Loucy (cell line): ENCODE measurements at regions not wholly inside any gene's neighbourhood (a gene's known extent, or its start where the extent isn't known, plus 50 kb on each side); places are given as distances from the start of the nearest gene placed in this dataset.
"Not testable (repeated sequence)": the region's sequence is repeated elsewhere in the genome, so short reads cannot be mapped to it uniquely, and the experiment has no call there.

Experiments used
- H2AFZ ChIP-seq: fragments of 200-600 bp; sonication (generic); 2 replicates; pipeline ENCODE4 v1.6.0; 2016; ENCODE audit warnings: antibody characterized with exemption, mild to moderate bottlenecking, low read length, moderate library complexity
- H3F3A ChIP-seq: fragments of 200-600 bp; 2 replicates; pipeline ENCODE4 v1.6.0; 2016; ENCODE audit warnings: antibody characterized with exemption, low read depth, mild to moderate bottlenecking
- H3K27me3 ChIP-seq: fragments of 200-600 bp; sonication (generic); 2 replicates; pipeline ENCODE4 v1.6.1; 2014; ENCODE audit warnings: low read length, mild to moderate bottlenecking; ENCODE audit not compliant: insufficient read depth, poor library complexity, severe bottlenecking
- H3K36me3 ChIP-seq: fragments of 200-600 bp; sonication (generic); 2 replicates; pipeline ENCODE4 v1.6.1; 2016; ENCODE audit warnings: low read length; ENCODE audit not compliant: insufficient read depth
- H3K4me1 ChIP-seq: fragments of 200-600 bp; sonication (generic); 2 replicates; pipeline ENCODE4 v1.5.1; 2014; ENCODE audit warnings: low read length, mild to moderate bottlenecking; ENCODE audit not compliant: insufficient read depth, poor library complexity, severe bottlenecking
- H3K4me2 ChIP-seq: fragments of 200-600 bp; sonication (generic); 2 replicates; pipeline ENCODE4 v1.6.0; 2014; ENCODE audit warnings: antibody characterized with exemption, low read length, low read depth, mild to moderate bottlenecking; ENCODE audit not compliant: poor library complexity, severe bottlenecking
- H3K4me3 ChIP-seq: fragments of 200-600 bp; sonication (generic); 2 replicates; pipeline ENCODE4 v1.5.1; 2014; ENCODE audit warnings: low read length, mild to moderate bottlenecking, mixed read lengths; ENCODE audit not compliant: poor library complexity, severe bottlenecking
- H3K79me2 ChIP-seq: fragments of 200-600 bp; sonication (generic); 2 replicates; pipeline ENCODE4 v1.6.1; 2014; ENCODE audit warnings: low read length; ENCODE audit not compliant: insufficient read depth
- H3K9ac ChIP-seq: fragments of 200-600 bp; sonication (generic); 2 replicates; pipeline ENCODE4 v1.6.0; 2014; ENCODE audit warnings: mild to moderate bottlenecking, low read depth, low read length, moderate library complexity; ENCODE audit not compliant: poor library complexity, severe bottlenecking
- H3K9me2 ChIP-seq: fragments of 200-600 bp; sonication (generic); replicated peaks from 2 replicates; pipeline ENCODE4 v1.6.1; 2016; ENCODE audit warnings: low read depth, low read length, mixed read lengths
- H3K9me3 ChIP-seq: fragments of 200-600 bp; sonication (generic); 2 replicates; pipeline ENCODE4 v1.6.1; 2014; ENCODE audit warnings: mild to moderate bottlenecking, antibody characterized with exemption, low read length, low read depth; ENCODE audit not compliant: insufficient read depth
- H4K20me1 ChIP-seq: fragments of 200-600 bp; sonication (generic); 2 replicates; pipeline ENCODE4 v1.6.0; 2014; ENCODE audit warnings: antibody characterized with exemption, low read length, mild to moderate bottlenecking; ENCODE audit not compliant: insufficient read depth, poor library complexity, severe bottlenecking
- EZH2phosphoT487 ChIP-seq: fragments of 200-600 bp; IDR thresholded peaks from 2 replicates; pipeline ENCODE4 v1.6.1; 2018; ENCODE audit warnings: antibody characterized with exemption, mild to moderate bottlenecking, moderate library complexity, borderline replicate concordance
- TF ChIP-seq, protein P1 (sequence below): fragments of 200-600 bp; sonication (generic); conservative IDR thresholded peaks from 2 replicates; pipeline ENCODE4 v1.5.1; 2014; ENCODE audit warnings: mild to moderate bottlenecking, antibody characterized with exemption, low read length

DNA sequence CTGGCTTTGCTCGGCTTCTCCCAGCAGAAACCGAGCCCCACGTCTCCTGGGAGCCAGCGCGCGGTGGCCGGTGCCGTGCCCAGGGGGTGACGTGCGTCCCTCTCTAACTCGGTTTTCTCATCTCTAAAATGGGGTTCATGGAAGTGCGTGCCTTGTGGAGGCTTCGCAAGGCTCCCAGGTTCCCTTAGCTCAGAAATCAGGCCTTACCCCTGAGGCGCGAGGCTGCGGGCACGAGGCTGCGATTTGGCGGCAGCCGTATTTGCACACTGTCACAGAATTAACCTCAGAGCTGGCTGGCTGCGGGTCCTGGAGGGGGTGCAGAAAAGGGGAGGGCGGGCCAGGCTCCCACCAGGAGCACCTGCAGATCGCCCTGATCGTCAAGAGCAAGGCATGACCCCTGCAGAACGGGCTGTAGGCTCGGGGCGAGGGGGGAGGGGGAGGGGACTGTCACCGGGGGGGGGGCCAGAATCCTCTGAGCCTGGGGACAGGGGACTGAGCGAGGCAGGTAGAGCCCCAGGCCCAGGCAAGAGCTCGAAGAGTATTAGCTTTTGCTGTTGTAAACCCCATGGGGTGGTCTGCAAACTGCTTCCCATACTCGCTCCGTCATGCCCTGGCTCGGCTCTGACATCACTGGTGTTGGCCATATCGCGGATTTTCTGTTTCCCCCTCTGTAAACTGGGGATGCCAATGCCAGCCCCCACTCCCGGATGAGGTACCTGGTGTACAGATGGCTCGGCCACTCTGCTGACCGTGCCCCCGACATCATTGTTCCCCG, 62.2 kb downstream of the CCNE1 start:
- Histone ChIP-seq H3K4me3 (peak overlapping the region; percentile 72), H3K79me2 (no peaks in the 10 kb centered on the region), H4K20me1 (no peaks in the 10 kb centered on the region), H3K4me2 (peak overlapping the region; percentile 74), H3K27me3 (no peaks in the 10 kb centered on the region), H3K9ac (peak overlapping the region; percentile 63), H2AFZ (0 out of 2 replicates have a peak overlapping the region, but pooled peaks have one; percentile 87), H3K4me1 (no peaks in the 10 kb centered on the region), H3K9me2 (no peaks in the 10 kb centered on the region), H3K36me3 (no peaks in the 10 kb centered on the region), H3K9me3 (no peaks in the 10 kb centered on the region), H3F3A (no peaks in the 10 kb centered on the region)
- no peak for TF ChIP-seq EZH2phosphoT487
- TF ChIP-seq, protein P1, sequence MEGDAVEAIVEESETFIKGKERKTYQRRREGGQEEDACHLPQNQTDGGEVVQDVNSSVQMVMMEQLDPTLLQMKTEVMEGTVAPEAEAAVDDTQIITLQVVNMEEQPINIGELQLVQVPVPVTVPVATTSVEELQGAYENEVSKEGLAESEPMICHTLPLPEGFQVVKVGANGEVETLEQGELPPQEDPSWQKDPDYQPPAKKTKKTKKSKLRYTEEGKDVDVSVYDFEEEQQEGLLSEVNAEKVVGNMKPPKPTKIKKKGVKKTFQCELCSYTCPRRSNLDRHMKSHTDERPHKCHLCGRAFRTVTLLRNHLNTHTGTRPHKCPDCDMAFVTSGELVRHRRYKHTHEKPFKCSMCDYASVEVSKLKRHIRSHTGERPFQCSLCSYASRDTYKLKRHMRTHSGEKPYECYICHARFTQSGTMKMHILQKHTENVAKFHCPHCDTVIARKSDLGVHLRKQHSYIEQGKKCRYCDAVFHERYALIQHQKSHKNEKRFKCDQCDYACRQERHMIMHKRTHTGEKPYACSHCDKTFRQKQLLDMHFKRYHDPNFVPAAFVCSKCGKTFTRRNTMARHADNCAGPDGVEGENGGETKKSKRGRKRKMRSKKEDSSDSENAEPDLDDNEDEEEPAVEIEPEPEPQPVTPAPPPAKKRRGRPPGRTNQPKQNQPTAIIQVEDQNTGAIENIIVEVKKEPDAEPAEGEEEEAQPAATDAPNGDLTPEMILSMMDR = 0 out of 2 replicates have a peak, but pooled peaks have one; percentile 7

DNA sequence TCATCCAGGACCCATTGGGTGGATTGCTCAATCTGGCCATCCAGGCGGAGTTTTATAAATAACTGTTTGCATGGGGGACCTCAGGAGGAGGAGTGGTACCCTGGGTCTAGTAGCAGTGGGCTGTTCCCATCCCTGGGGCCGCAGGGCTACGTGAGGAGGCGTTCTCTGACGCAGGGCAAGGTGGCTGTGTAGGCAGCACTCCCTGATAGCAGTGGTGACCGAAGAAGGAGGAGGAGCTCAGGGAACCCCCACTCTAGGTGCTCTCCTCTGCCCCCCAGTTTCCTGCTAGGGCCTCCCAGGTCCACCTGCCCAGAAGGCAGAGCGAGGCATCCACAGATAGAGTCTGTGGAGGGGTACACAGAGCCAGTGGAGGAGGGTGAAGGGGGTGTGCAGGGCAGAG, 64.1 kb downstream of the CCNE1 start:
- no peaks in the 10 kb centered on the region for H3K4me1 ChIP-seq
- no peaks in the 10 kb centered on the region for H4K20me1 ChIP-seq
- H3K79me2 ChIP-seq = no peaks in the 10 kb centered on the region
- TF ChIP-seq EZH2phosphoT487 = no peak
- TF ChIP-seq, protein P1 = no peak
- no peaks in the 10 kb centered on the region for H3F3A ChIP-seq
- H3K9me2 ChIP-seq = no peaks in the 10 kb centered on the region
- no peaks in the 10 kb centered on the region for H3K9me3 ChIP-seq
- 0 out of 2 replicates have a peak overlapping the region, but pooled peaks have one; percentile 67 for H2AFZ ChIP-seq
- no peaks in the 10 kb centered on the region for H3K36me3 ChIP-seq
- no peak overlapping the region for H3K9ac ChIP-seq
- no peak overlapping the region for H3K4me3 ChIP-seq
- H3K4me2 ChIP-seq = no peak overlapping the region
- no peaks in the 10 kb centered on the region for H3K27me3 ChIP-seq

DNA sequence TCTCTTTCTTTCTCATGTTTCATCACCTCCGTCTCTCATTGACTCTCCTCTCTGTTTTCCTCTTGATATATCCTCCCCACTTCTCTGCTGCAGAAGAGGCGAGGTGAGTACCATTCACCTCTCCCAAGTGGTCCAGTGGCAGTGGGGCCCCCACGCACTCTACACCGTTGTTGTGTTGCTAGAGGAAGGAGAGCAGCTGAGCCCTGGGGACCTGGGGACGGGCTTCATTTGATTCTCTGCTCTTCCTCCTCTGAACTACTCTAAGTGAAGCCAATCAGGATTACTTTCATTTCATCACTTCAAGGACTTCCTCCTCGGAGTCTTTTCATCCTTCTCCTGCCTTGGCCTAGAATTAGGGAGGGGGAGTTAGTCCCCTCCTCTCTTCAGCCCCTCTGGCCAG, 64.6 kb downstream of the CCNE1 start:
- Histone ChIP-seq H3K4me2 (peak overlapping the region; percentile 8), H2AFZ (peak overlapping the region; percentile 67; the same call in 1 of the 2 replicates), H4K20me1 (no peaks in the 10 kb centered on the region), H3F3A (no peaks in the 10 kb centered on the region), H3K27me3 (no peaks in the 10 kb centered on the region), H3K9ac (no peak overlapping the region), H3K9me3 (no peaks in the 10 kb centered on the region), H3K4me3 (no peak overlapping the region), H3K4me1 (no peaks in the 10 kb centered on the region), H3K36me3 (no peaks in the 10 kb centered on the region), H3K79me2 (no peaks in the 10 kb centered on the region), H3K9me2 (no peaks in the 10 kb centered on the region)
- no peak for TF ChIP-seq EZH2phosphoT487
- TF ChIP-seq, protein P1 = no peak

GRCh38 chr19:29876908-29877307, 65.1 kb downstream of the CCNE1 start:
- peak overlapping the region; percentile 8 for H3K4me2 ChIP-seq
- not testable (repeated sequence) for H4K20me1 ChIP-seq, H3K27me3 ChIP-seq, H3K79me2 ChIP-seq, H3K4me3 ChIP-seq, H3K9me2 ChIP-seq, H3K9ac ChIP-seq, H3K36me3 ChIP-seq, H3K4me1 ChIP-seq, H3K9me3 ChIP-seq, H3F3A ChIP-seq
- peak overlapping the region; percentile 67; the same call in 1 of the 2 replicates for H2AFZ ChIP-seq
